WTC11 (cell line): ENCODE measurements at regions not wholly inside any gene's neighbourhood (a gene's known extent, or its start where the extent isn't known, plus 50 kb on each side); places are given as distances from the start of the nearest gene placed in this dataset.

Experiments used
- ATAC-seq: fragments of 200-7000 bp; cut with Tn5 transposase; 2 replicates; pipeline ENCODE4 v1.10.0; 2021; ENCODE audit warnings: mild to moderate bottlenecking, moderate library complexity
- CTCF ChIA-PET: fragments of 300-600 bp; sonication (Branson Sonifier 250); formaldehyde crosslinking; loops from one replicate; lab custom pipeline; 2021; ENCODE audit warnings: antibody characterized with exemption; lab: Charles Lee
- POLR2A ChIA-PET: fragments of 350-600 bp; sonication (Branson Sonifier 250); formaldehyde crosslinking; loops from one replicate; lab custom pipeline; 2021; ENCODE audit warnings: antibody characterized with exemption; lab: Charles Lee
- DNase-seq: peaks from one replicate; pipeline ENCODE4 v3.0.0; 2021; ENCODE audit warnings: low spot score
- H3K27ac Mint-ChIP-seq: 2 replicates; pipeline ENCODE4 v1.8.0; 2021; ENCODE audit warnings: mixed read lengths
- H3K27me3 Mint-ChIP-seq: 2 replicates; pipeline ENCODE4 v1.8.0; 2021; ENCODE audit warnings: low read depth, mild to moderate bottlenecking, moderate library complexity, mixed read lengths
- H3K36me3 Mint-ChIP-seq: 2 replicates; pipeline ENCODE4 v1.8.0; 2021; ENCODE audit warnings: mixed read lengths
- H3K4me1 Mint-ChIP-seq: 2 replicates; pipeline ENCODE4 v1.8.0; 2022; ENCODE audit warnings: mixed read lengths
- H3K4me3 Mint-ChIP-seq: 2 replicates; pipeline ENCODE4 v1.8.0; 2021; ENCODE audit warnings: mild to moderate bottlenecking, moderate library complexity, mixed read lengths
- H3K9me3 Mint-ChIP-seq: 2 replicates; pipeline ENCODE4 v1.8.0; 2021; ENCODE audit warnings: mixed read lengths
- CBFB ChIP-seq: sonication (generic); formaldehyde crosslinking; IDR thresholded peaks from 2 replicates; pipeline ENCODE4 v1.8.1; 2022; ENCODE audit warnings: mild to moderate bottlenecking, low read depth, missing genetic modification reagents
- FOXK1 ChIP-seq: sonication (generic); formaldehyde crosslinking; IDR thresholded peaks from 2 replicates; pipeline ENCODE4 v1.8.0; 2022; ENCODE audit warnings: mild to moderate bottlenecking, moderate library complexity, missing genetic modification reagents
- GRHL2 ChIP-seq: fragments of 250-450 bp; sonication (Bioruptor Pico); IDR thresholded peaks from 2 replicates; pipeline ENCODE4 v1.8.0; 2022; ENCODE audit warnings: mild to moderate bottlenecking, moderate library complexity; ENCODE audit not compliant: insufficient replicate concordance, severe bottlenecking
- NFE2L1 ChIP-seq: sonication (generic); formaldehyde crosslinking; IDR thresholded peaks from 2 replicates; pipeline ENCODE4 v1.8.1; 2023; ENCODE audit warnings: missing genetic modification reagents
- NFYB ChIP-seq: sonication (generic); formaldehyde crosslinking; conservative IDR thresholded peaks from 2 replicates; pipeline ENCODE4 v1.8.0; 2022; ENCODE audit warnings: low read depth, missing genetic modification reagents
- NR1H2 ChIP-seq: sonication (generic); formaldehyde crosslinking; IDR thresholded peaks from 2 replicates; pipeline ENCODE4 v1.9.0; 2021; ENCODE audit warnings: mild to moderate bottlenecking, moderate library complexity, missing genetic modification reagents
- NR3C1 ChIP-seq: sonication (generic); formaldehyde crosslinking; conservative IDR thresholded peaks from 2 replicates; pipeline ENCODE4 v1.8.1; 2023; ENCODE audit warnings: low read depth, mild to moderate bottlenecking, missing genetic modification reagents
- PRDM15 ChIP-seq: sonication (generic); formaldehyde crosslinking; IDR thresholded peaks from 2 replicates; pipeline ENCODE4 v1.8.0; 2022; ENCODE audit warnings: missing genetic modification reagents
- RELA ChIP-seq: sonication (generic); formaldehyde crosslinking; IDR thresholded peaks from 2 replicates; pipeline ENCODE4 v1.8.1; 2022; ENCODE audit warnings: missing genetic modification reagents, mild to moderate bottlenecking, borderline replicate concordance
- RORB ChIP-seq: fragments of 250-450 bp; sonication (Bioruptor Pico); IDR thresholded peaks from 2 replicates; pipeline ENCODE4 v1.9.0; 2021; ENCODE audit warnings: mild to moderate bottlenecking
- SP1 ChIP-seq: sonication (generic); formaldehyde crosslinking; conservative IDR thresholded peaks from 2 replicates; pipeline ENCODE4 v1.8.1; 2022; ENCODE audit warnings: missing genetic modification reagents
- TCF7 ChIP-seq: sonication (generic); formaldehyde crosslinking; IDR thresholded peaks from 2 replicates; pipeline ENCODE4 v1.8.0; 2022; ENCODE audit warnings: mild to moderate bottlenecking, low read depth, missing genetic modification reagents, moderate library complexity
- TEAD4 ChIP-seq: sonication (generic); formaldehyde crosslinking; IDR thresholded peaks from 2 replicates; pipeline ENCODE4 v1.8.0; 2022; ENCODE audit warnings: mild to moderate bottlenecking, missing genetic modification reagents
- ZBTB21 ChIP-seq: sonication (generic); formaldehyde crosslinking; IDR thresholded peaks from 2 replicates; pipeline ENCODE4 v1.8.1; 2023; ENCODE audit warnings: mild to moderate bottlenecking, missing genetic modification reagents, borderline replicate concordance
- ZNF138 ChIP-seq: sonication (generic); formaldehyde crosslinking; conservative IDR thresholded peaks from 2 replicates; pipeline ENCODE4 v1.8.1; 2022; ENCODE audit warnings: mild to moderate bottlenecking, moderate library complexity, missing genetic modification reagents
- ZNF232 ChIP-seq: sonication (generic); formaldehyde crosslinking; IDR thresholded peaks from 2 replicates; pipeline ENCODE4 v1.8.0; 2022; ENCODE audit warnings: mild to moderate bottlenecking, missing genetic modification reagents
- ZNF317 ChIP-seq: sonication (generic); formaldehyde crosslinking; IDR thresholded peaks from 2 replicates; pipeline ENCODE4 v1.8.1; 2023; ENCODE audit warnings: low read depth, mild to moderate bottlenecking, moderate library complexity, missing genetic modification reagents, borderline replicate concordance
- ZNF423 ChIP-seq: fragments of 250-450 bp; sonication (Bioruptor Pico); IDR thresholded peaks from 2 replicates; pipeline ENCODE4 v2.1.2; 2022; ENCODE audit warnings: mild to moderate bottlenecking, moderate library complexity
- ZNF671 ChIP-seq: fragments of 250-450 bp; sonication (Bioruptor Pico); IDR thresholded peaks from 2 replicates; pipeline ENCODE4 v1.8.0; 2021; ENCODE audit warnings: mild to moderate bottlenecking
- TF ChIP-seq, protein P1 (sequence below): sonication (generic); formaldehyde crosslinking; IDR thresholded peaks from 2 replicates; pipeline ENCODE4 v1.8.1; 2022; ENCODE audit warnings: low read depth, missing genetic modification reagents, borderline replicate concordance
- TF ChIP-seq, protein P2 (sequence below): sonication (generic); formaldehyde crosslinking; IDR thresholded peaks from 2 replicates; pipeline ENCODE4 v1.8.1; 2022; ENCODE audit warnings: mild to moderate bottlenecking, moderate library complexity, missing genetic modification reagents
- TF ChIP-seq, protein P3 (sequence below): sonication (generic); formaldehyde crosslinking; IDR thresholded peaks from 2 replicates; pipeline ENCODE4 v1.8.0; 2022; ENCODE audit warnings: mild to moderate bottlenecking, missing genetic modification reagents
- TF ChIP-seq, protein P4 (sequence below): sonication (generic); formaldehyde crosslinking; IDR thresholded peaks from 2 replicates; pipeline ENCODE4 v1.8.1; 2023; ENCODE audit warnings: mild to moderate bottlenecking, missing genetic modification reagents, moderate library complexity

- ChIA-PET CTCF (no interaction called here), POLR2A (no interaction called here)
- Mint-ChIP-seq H3K9me3 (peaks cover 50% of the 10 kb centered on the region), H3K4me1 (peaks cover 18% of the 10 kb centered on the region), H3K36me3 (peaks cover 30% of the 10 kb centered on the region), H3K27me3 (peaks cover 10% of the 10 kb centered on the region; the same call in 1 of the 2 replicates), H3K27ac (no peak overlapping the region), H3K4me3 (no peak overlapping the region)
- TF ChIP-seq, protein P1, sequence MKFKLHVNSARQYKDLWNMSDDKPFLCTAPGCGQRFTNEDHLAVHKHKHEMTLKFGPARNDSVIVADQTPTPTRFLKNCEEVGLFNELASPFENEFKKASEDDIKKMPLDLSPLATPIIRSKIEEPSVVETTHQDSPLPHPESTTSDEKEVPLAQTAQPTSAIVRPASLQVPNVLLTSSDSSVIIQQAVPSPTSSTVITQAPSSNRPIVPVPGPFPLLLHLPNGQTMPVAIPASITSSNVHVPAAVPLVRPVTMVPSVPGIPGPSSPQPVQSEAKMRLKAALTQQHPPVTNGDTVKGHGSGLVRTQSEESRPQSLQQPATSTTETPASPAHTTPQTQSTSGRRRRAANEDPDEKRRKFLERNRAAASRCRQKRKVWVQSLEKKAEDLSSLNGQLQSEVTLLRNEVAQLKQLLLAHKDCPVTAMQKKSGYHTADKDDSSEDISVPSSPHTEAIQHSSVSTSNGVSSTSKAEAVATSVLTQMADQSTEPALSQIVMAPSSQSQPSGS (CRISPR knock-in tag) = no peak
- TF ChIP-seq ZBTB21 (CRISPR knock-in tag) = no peak
- TF ChIP-seq GRHL2 = no peak
- TF ChIP-seq FOXK1 (CRISPR knock-in tag) = no peak
- TF ChIP-seq NFE2L1 = no peak
- TF ChIP-seq, protein P2, sequence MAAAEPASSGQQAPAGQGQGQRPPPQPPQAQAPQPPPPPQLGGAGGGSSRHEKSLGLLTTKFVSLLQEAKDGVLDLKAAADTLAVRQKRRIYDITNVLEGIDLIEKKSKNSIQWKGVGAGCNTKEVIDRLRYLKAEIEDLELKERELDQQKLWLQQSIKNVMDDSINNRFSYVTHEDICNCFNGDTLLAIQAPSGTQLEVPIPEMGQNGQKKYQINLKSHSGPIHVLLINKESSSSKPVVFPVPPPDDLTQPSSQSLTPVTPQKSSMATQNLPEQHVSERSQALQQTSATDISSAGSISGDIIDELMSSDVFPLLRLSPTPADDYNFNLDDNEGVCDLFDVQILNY = no peak
- no peak for TF ChIP-seq ZNF232 (CRISPR knock-in tag)
- no peak for TF ChIP-seq RELA
- no peak for TF ChIP-seq SP1
- TF ChIP-seq NR3C1 = no peak
- no peak for TF ChIP-seq CBFB (CRISPR knock-in tag)
- no peak for TF ChIP-seq NFYB (CRISPR knock-in tag)
- TF ChIP-seq RORB (CRISPR knock-in tag) = no peak
- TF ChIP-seq PRDM15 = no peak
- no peak for TF ChIP-seq ZNF671 (CRISPR knock-in tag)
- TF ChIP-seq, protein P3, sequence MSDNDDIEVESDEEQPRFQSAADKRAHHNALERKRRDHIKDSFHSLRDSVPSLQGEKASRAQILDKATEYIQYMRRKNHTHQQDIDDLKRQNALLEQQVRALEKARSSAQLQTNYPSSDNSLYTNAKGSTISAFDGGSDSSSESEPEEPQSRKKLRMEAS = no peak
- TF ChIP-seq ZNF317 = no peak
- no peak for TF ChIP-seq TCF7 (CRISPR knock-in tag)
- ATAC-seq = no peak
- no peak for DNase-seq
Measured at GRCh38 chr5:71948206-71948605, 159.1 kb upstream of the MAP1B start.

- Mint-ChIP-seq H3K4me1 (peaks cover 10% of the 10 kb centered on the region), H3K9me3 (peaks cover 50% of the 10 kb centered on the region), H3K27me3 (peaks cover 10% of the 10 kb centered on the region; the same call in 1 of the 2 replicates), H3K36me3 (peaks cover 30% of the 10 kb centered on the region), H3K27ac (no peak overlapping the region), H3K4me3 (no peak overlapping the region)
- POLR2A ChIA-PET = no interaction called here
- ATAC-seq (no peak), DNase-seq (no peak)
- CTCF ChIA-PET = no interaction called here
- TF ChIP-seq FOXK1 (CRISPR knock-in tag) (no peak), TCF7 (CRISPR knock-in tag) (no peak), NR1H2 (CRISPR knock-in tag) (no peak), ZNF423 (CRISPR knock-in tag) (no peak), ZNF138 (CRISPR knock-in tag) (no peak), ZNF317 (no peak), TEAD4 (CRISPR knock-in tag) (no peak)
- TF ChIP-seq, protein P4, sequence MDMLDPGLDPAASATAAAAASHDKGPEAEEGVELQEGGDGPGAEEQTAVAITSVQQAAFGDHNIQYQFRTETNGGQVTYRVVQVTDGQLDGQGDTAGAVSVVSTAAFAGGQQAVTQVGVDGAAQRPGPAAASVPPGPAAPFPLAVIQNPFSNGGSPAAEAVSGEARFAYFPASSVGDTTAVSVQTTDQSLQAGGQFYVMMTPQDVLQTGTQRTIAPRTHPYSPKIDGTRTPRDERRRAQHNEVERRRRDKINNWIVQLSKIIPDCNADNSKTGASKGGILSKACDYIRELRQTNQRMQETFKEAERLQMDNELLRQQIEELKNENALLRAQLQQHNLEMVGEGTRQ (CRISPR knock-in tag) = no peak
Measured at GRCh38 chr5:71949772-71950171, 157.5 kb upstream of the MAP1B start.
